NB4 (cell line): ENCODE measurements at regions not wholly inside any gene's neighbourhood (a gene's known extent, or its start where the extent isn't known, plus 50 kb on each side); places are given as distances from the start of the nearest gene placed in this dataset.

Experiments
- CTCF ChIP-seq: IDR thresholded peaks from one replicate; pipeline ENCODE4 v1.5.1; 2012; ENCODE audit warnings: low read depth, low read length
- MAX ChIP-seq: IDR thresholded peaks from 2 replicates; pipeline ENCODE4 v1.6.1; 2011; ENCODE audit warnings: low read depth, low read length
- POLR2A ChIP-seq: IDR thresholded peaks from 2 replicates; pipeline ENCODE4 v1.6.1; 2011; ENCODE audit warnings: mild to moderate bottlenecking; ENCODE audit not compliant: insufficient read length; ENCODE audit errors: extremely low read depth

- TF ChIP-seq POLR2A (no peak), CTCF (no peak), MAX (no peak)
Observed at GRCh38 chr16:65509172-65509571, 387.3 kb upstream of the CDH11 start.
